8988T (cell line): ENCODE measurements at regions not wholly inside any gene's neighbourhood (a gene's known extent, or its start where the extent isn't known, plus 50 kb on each side); places are given as distances from the start of the nearest gene placed in this dataset.
"Not testable (repeated sequence)": the region's sequence is repeated elsewhere in the genome, so short reads cannot be mapped to it uniquely, and the experiment has no call there.

ENCODE experiments used
- DNase-seq: peaks from one replicate; pipeline ENCODE4 v3.0.0; 2011

- peak; percentile 43 for DNase-seq
Observed at GRCh38 chr6:99219788-99220187, 129.7 kb downstream of the FAXC start.

GRCh38 chr6:99216959-99217358, 132.5 kb downstream of the FAXC start:
- DNase-seq = no peak

DNA sequence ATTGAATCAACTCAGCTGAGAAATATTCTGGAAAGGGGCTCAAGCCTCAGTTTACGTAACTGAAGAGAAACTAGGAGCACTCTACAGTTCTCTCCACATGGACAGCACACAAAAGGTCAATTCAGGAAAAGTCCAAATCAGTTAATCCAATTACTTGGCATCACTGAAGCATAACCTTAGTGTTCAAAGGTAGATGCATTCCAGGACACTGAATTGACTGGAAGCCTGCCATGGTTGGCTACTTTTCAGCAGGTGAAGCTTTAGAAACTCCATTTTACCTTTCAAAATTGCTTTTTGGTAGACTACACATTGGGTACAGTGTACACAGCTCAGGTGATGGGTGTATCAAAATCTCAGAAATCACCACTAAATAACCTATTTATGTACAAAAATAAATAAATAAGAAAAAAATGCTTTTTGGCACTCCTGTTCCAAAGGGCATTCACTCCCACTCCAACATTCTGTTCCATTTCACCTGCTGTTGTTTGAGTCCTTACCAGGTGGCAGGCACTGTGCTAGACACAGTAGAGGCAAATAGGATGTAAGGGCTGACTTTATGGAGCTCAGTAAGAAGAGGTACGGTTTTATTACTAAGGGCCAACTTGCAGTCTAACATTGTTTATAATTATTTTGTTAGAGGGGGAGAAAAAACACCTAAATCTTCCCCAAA, 153.4 kb downstream of the FAXC start:
- no peak for DNase-seq

- DNase-seq = no peak
Observed at GRCh38 chr6:99192561-99192960, 156.9 kb downstream of the FAXC start.

DNA sequence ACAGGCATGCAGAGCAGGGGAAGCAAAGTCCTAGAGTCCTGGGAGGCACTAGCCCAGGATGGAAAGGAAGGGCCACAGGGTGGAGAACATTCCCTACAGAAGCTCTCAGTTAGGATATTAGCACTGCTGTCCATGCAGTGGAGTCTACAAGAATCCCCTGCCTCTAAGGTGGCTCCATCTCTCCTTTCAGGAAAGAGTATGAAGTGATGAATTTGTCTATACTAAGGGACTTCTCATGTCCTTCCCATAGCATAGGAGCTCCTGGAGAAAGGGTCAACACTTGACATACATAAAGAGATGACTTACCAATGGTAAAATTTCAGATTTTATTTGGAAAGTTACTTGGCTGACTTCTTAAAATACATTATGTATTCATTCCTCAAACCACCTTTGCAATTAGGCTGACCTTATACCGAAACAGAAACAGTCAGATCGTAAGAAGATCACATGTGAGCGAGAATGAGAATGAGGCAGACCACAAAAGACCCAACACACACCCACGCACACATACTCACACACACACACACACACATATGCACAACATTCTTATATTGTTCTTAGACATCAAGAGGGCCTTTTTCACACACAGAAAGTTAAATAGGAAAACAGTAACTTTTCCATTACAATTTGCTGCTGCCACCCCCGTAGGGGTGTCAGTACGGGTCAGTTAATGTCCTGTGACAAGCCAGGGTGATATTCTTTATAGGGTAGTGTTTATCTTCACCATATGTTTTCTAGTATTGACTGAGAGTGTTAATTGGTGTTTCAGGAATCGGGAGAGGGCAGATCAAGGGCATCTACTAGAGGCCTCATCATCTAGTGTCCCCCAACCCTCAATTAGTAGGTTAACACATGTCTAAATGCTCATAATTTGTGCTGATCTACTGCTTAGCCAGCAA, 159.4 kb downstream of the FAXC start:
- DNase-seq = no peak

- DNase-seq = no peak
Observed at GRCh38 chr6:99187429-99187828, 162.0 kb downstream of the FAXC start.

DNA sequence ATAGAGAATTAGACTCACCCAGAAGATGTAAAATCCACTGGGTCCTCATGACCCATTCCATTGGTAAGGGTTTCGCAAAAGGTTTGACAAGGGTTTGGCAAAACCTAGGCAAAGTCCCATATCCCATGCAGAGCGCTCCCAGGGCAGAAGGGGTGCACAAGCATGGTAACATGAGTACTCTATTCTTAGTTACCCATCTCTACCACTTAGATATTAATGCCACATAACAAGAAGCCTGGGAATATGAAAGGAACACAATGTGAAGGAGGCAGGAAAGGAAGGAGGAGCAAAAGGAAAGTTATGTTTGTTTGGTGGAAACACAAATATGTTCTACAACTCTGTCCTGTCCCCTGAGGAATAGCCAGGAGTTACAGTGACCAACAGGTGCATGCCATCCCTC, 163.1 kb downstream of the FAXC start:
- no peak for DNase-seq

DNA sequence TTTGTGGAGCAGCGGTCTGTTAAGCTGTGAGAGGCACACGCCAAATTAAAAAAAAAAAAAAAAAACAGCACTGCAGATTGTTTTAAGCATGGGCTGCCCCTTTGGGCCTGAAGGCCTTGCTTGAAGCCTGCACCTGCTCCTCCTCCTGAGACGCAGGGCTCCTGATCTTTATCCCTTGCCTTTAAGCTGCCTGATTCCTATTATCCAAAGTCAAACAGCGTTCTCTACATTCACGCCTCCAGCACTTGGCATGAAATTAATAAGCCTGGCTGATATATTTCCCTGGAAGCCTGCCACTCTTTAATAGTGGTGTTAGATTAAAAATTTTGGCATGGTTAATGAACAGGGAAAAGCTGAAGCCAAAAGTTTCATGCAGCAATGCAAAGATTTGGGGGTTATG, 163.9 kb downstream of the FAXC start:
- no peak for DNase-seq

GRCh38 chr6:99184696-99185095, 164.8 kb downstream of the FAXC start:
- no peak for DNase-seq

GRCh38 chr6:99183066-99183465, 166.4 kb downstream of the FAXC start:
- DNase-seq = no peak

GRCh38 chr6:99181174-99181573, 168.3 kb downstream of the FAXC start:
- no peak for DNase-seq

- no peak for DNase-seq
Observed at GRCh38 chr6:99178168-99178567, 171.3 kb downstream of the FAXC start.

DNA sequence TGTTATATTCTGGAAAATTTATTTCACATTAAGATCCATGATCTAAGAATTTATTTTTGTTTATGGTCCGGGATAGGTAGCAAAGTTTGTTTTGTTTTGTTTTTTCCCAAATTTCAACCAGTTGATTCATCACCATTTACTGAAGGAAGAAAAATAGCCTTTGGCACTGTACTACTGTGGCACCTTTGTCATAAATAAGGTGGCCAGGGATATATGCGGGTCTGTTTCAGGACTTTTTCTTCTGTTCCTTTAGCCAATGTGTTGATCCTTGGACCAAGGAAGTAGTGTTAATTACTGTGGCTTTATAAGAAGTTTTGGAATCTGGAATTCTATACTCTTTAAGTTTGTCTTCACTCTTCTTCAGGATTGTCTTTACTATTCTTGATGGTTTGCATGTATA, 171.7 kb downstream of the FAXC start:
- no peak for DNase-seq

- no peak for DNase-seq
Observed at GRCh38 chr6:99165838-99166237, 183.6 kb downstream of the FAXC start.

- no peak for DNase-seq
Observed at GRCh38 chr6:99152347-99152643, 197.2 kb downstream of the FAXC start.

DNA sequence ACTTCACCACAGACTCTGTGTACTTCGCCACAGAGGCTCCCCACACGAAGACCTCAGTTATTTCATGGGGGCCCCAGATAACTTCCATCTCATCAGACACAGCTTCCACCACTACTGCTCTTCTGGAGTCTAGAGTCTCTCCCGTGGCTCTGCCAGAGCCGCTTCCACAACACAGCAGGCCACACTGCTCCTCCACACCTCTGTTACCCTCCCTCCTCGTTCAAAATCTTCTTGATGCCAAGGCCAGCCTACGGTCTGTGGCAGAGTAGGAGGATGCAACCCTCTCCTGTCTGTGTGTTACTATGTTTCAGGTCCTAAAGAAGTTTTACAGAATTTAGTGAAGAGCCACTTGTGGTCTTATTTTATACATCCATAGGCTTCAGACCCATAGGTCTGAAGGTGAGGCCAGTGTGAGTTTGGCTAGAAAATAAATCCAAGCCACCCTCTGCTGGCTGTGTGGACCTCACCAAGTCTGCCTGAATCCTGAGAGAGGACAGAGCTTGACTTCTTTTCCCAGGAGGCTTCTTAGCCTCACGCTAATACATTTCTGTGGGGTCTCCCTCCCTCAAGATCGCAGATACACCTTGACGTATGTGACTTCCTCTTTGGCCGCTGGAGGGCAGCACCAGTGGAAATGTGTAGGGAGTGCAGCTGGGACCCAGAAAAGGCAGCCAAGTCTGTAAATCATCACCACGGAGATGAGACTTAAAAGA, 197.7 kb downstream of the FAXC start:
- peak; percentile 31 for DNase-seq

DNA sequence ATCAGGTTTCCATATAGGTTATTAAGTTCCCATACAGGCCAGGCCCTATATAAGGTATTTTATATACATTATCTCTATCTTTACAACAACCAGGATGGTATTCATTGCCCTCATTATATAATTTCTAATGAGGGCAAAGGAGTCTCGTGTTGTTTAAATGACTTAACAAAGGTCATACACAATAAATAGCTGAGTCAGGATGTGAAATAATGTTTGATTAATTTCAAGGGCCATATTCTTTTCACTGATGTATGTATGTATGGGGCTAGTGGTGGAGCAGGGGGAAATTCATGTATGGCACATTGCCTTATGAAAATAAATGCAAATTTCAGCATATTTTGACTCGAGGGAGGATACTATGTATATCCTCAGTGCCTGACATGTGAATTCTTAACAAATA, 200.7 kb downstream of the FAXC start:
- DNase-seq = no peak

- no peak for DNase-seq
Observed at GRCh38 chr6:99148111-99148510, 200.4 kb upstream of the FBXL4 start.

DNA sequence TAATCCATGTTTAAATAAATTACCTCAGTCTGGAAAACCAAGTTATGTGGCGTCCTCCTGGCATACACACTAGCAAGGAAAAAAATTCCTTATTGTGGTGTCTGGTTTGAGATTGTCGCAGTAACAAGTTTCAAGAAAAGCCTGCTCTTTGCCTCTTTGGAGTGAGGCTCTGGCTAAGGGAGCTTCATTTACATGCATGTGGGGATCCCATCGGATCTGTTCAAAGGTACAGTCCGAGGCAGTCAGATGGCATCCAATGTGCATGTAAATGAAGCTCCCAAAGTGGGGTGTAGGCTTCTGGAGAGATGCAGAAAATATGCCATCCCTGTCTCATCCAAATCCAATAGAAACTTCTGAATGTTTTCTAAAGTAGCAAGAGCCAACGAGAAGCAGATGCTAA, 199.5 kb upstream of the FBXL4 start:
- no peak for DNase-seq

GRCh38 chr6:99146711-99147110, 199.0 kb upstream of the FBXL4 start:
- no peak for DNase-seq

DNA sequence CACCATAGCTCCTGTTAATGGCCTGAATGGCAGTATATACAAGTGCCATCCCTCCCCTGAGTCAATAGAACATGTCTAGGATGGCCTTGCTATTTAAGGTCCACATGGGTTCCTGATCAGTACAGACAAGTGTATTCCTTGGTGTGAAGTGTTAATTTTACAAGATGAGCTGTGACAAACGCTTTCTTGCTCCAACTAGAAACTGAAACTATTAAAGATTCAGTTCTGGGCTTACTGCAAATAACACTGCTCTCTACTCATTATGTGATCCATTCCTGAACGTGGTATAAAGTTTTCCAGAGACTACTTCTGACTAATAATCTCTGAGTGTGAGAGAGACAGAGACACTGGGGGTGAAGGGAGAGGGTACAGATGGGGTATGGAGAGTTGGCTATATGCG, 198.0 kb upstream of the FBXL4 start:
- no peak for DNase-seq

- no peak for DNase-seq
Observed at GRCh38 chr6:99143108-99143861, 195.5 kb upstream of the FBXL4 start.

- not testable (repeated sequence) for DNase-seq
Observed at GRCh38 chr6:99141906-99142305, 194.2 kb upstream of the FBXL4 start.
